ENCODE measurements at regions not wholly inside any gene's neighbourhood (a gene's known extent, or its start where the extent isn't known, plus 50 kb on each side); places are given as distances from the start of the nearest gene placed in this dataset.

GRCh38 chr14:97361181-97361580, 564.0 kb downstream of the VRK1 start:
- DNase-seq, result no peak

- peak; percentile 46 for DNase-seq
Observed at GRCh38 chr14:97361958-97362357, 564.8 kb downstream of the VRK1 start.

DNA sequence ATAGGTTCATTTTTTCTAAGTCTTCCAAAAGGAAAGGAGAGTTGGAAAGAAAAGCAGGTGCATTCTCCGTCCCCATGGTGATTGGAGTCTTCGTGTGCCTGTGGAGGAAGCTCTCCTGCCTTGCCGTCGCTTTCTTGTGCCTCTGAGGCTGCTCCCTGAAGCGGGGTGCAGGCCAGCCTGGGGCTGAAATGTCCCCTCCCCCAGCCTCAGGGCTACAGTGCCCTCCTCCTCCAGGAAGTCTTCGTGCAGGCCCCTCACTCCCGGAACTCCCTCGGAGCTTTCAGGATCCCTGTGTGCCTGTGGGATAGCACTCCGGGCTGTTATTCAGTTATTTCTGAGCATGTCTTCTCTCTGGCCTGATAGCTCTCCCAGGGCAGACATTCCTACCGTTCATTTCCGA, 569.2 kb downstream of the VRK1 start:
- no peak for DNase-seq

- no peak for DNase-seq
Observed at GRCh38 chr14:97367278-97367677, 570.1 kb downstream of the VRK1 start.

- peak; percentile 2 for DNase-seq
Observed at GRCh38 chr14:97368049-97368448, 570.9 kb downstream of the VRK1 start.

DNA sequence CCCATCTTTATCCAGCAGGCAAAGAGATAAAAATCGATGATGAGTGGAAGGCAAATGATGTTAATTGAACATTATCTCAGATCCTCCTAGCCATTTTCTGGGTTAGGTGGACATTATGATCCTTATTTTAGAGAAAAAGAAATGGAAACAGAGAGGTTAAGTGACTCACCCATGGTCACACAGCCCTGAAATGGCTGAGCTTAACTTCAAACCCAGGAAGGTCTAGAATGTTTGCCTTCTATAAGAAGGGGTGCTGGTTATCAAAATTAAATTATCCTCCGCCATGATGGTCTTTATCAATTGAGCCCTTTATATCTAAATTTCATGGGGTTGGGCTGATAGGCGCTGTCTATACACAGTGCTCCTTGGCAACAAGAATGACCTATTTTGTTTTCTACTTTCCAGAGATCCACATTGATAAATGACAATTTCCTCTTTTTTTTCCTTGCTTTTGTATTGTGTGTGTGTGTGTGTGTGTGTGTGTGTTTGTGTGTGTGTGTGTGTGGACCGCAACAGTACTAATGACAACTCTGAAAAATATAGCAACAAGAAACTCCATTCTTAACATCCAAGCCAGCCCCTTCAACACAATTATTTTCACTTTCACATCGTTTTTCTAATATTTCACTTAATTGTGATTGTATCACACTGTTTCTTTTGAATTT, 571.9 kb downstream of the VRK1 start:
- DNase-seq, result no peak

DNA sequence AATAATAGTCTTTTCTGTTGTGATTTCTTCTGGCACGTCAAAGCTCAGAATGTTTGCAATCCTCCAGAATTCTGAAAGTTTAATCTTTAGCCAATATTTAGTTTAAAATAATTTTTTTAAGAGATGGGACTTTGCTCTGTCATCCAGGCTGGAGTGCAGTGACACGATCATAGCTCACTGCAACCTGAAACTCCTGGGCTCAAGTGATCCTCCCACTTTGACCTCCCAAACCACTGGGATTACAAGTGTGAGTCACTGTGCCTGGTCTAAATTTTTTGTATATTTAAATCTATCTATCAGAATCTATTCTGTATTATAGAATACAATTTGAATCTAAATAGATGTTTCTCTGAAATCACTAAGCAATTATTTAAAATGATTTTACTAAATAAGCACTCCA, 572.7 kb downstream of the VRK1 start:
- DNase-seq, result no peak

DNA sequence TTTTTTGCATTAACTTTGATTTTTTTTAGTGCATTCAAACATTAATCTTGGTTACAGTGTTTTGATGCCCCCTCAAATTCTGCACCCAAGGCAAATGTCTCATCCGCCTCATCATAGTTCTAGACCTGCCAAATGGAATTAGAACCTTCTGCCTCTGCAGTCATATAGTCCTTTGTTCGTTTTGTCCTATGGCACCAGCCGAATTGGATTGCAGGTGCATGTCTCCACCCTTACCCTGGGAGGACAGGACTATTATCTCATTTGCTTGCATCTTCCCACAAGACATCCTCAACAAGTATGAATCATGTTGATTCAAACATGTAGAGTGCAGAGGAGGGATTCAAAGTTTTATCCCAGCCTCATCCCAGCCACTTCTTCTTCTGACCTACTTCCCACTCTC, 579.1 kb downstream of the VRK1 start:
- DNase-seq, result no peak

- peak; percentile 21 for DNase-seq
Observed at GRCh38 chr14:97377550-97377949, 580.4 kb downstream of the VRK1 start.

DNA sequence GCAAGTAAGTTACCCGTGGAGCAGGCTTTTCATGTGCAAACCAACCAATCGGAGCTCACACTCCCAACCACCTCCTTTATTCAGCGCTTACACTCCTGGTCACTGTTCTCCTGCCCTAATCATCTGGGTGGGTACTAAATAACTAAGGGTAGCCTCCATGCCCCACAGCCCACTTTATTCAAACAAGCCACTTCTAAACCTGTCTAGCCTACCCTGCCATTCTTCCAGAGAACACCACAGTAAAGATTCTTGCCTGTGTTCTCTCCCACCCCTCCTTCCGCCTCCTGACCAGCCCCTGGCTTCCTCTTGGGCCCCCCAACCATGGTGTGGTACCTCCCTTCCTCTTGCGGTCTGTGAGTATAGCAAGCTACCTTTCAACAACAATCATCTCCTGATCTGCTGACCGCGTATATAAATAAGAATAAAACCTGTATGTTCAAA, 581.9 kb downstream of the VRK1 start:
- no peak for DNase-seq

DNA sequence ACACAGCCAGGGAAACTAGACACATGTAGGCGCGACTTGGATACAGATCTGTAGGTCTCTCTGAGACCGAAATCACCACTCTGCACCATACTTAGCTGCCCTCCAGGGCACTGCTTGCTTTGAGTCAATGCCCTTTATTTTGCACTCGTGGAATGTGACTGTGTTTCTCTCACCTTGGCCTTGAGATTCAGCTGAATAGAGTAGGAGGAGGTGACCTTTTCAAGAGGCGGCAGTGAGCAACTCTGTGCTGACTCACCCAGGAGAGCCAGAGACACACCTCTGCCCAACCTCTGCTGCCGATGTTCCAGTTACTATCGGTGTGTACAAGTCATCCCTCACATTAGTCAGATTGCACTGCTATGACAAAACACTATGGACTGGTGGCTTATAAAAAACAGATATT, 583.4 kb downstream of the VRK1 start:
- no peak for DNase-seq

- DNase-seq, result no peak
Observed at GRCh38 chr14:97381309-97381708, 584.1 kb downstream of the VRK1 start.

DNA sequence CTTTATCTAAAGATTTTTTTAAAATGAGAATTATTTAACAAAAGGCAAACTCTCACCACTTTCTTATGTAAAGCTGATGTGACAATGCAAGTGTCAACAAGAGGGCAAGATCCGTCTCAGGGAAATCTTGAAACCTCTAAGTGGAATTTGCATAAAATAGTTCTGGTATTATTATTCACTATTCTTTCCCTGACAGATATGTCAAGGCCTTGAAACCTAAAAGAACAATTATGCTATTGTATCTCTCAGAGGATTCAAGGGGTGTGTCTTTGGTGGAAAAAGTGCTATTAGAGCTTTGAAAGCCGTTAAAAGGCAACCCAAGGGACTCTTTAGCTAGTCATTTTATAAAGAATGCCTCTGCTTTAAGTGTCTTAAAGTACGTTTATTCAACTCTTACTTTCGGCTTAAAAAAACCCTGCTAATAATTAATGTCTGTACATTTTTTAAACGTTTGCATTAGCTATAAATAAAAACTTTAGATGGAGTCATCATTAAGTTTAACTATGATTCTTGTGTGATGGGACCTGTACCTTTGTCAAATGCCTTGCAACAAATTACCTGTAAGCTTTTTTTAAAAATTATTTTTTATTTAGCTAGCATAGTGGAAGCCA, 585.5 kb downstream of the VRK1 start:
- DNase-seq, result no peak

DNA sequence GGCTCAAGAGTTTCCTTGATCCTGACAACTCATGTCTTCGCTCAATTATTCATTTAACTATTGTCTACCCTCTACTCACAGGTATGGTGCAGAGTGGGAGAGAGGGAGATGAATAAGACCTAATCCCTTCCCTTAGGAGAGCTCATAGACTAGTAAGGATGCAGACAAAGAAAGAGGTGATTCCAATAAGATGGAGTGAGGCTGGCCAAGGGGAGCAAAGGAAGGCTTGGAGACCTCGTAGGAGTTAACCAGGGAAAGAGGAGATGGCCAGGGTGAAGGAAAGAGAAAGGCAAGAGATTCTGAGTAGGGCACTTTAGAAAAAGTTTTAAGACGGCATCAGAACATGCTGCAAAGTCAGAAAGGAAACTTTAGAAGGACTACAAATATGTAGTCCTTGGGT, 588.5 kb downstream of the VRK1 start:
- no peak for DNase-seq

- DNase-seq, result no peak
Observed at GRCh38 chr14:97387252-97387874, 590.2 kb downstream of the VRK1 start.

DNA sequence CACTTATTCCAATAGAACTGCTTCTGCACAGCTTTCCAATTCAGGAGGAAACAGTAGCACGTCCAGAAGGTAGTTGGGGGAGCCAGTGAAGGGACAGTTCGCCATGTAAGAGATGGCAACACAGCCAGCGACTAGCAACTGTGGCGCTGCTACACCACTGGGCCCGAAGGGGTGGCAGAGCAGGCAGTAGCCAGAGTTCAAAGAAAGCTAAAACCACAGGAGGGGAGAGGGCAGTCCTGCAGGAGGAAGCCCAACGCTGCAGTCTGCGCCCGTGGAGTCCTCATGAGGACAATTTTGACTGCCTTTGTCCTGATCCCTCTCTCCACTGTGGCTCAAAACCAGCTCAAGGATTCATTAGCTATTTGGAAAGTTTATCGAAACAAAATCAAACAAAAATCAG, 591.2 kb downstream of the VRK1 start:
- DNase-seq, result no peak

GRCh38 chr14:97390096-97390724, 593.0 kb downstream of the VRK1 start:
- peak; percentile 48 for DNase-seq

DNA sequence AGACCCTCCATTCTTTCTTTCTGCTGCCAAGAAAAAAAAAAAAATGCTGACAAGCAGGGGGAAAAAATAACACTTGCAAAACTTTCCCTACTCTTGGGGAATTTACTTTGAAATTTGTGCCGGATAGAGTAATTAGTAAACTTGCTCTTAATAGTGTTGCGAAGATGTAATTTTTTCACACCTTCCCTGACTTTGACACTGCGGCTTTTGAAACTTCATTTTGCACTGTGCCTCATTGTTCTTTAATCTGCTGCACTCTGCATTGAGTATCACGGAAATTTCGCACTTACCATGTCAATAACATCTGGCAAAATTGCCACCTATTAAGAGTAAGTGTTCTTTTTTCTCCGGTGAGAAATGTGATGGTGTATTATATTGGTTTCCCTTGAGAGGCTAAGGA, 596.1 kb downstream of the VRK1 start:
- DNase-seq, result no peak

DNA sequence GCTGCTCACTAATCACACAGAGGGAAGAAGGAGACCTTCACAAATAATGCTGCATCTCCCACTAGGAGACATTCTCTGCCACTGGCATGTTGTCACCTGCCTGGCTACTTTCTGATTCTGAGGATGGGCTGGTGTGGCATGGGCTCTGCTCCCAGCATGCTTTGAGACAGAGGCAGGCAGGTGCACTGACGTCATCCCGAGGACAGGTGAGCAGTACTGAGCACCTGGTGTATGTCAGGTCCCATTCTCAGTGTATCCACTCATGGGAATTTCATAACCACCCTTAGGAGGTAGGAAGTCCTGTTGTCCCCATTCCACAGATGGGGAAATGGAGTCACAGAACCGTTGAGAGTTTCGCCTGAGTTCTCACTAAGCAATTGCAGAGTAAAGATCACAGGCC, 597.9 kb downstream of the VRK1 start:
- no peak for DNase-seq

DNA sequence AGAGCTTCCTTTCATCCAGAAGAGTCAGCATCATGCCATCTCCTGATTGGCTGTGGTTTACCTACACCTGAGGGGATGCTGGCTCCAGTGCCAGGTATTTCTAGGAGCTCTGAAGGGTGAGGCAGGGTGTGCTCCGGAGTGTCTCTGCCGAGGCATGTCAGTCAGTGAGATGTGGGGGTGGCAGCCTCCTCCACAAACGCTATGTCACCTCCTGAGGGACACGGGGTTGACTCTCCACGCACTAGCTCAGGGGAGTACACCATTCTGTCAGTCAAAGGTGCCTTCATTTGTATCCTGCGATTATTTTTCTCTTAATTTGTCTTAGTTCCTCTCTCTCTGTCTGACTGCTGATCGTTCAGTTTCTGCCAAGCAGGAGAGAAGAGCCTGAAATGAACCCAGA, 604.5 kb downstream of the VRK1 start:
- no peak for DNase-seq

DNA sequence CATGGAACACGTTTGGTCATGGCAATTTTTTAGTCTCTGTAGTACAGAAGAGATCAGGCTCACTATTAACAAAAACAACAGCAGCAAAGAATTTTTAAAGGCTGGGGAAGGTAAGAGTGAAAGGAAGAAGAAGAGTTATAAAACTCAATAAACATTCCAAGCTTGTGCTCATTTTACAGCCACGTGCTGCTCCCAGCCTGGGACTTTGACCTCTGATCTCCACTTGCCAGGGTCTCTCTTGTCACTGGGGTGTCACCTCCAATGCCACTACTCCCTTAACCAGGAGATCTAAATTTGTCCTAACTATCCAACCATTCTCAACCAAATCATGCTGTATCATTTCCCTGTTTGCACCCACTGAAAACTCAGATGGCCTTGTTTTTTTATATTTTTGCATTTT, 605.1 kb downstream of the VRK1 start:
- no peak for DNase-seq

DNA sequence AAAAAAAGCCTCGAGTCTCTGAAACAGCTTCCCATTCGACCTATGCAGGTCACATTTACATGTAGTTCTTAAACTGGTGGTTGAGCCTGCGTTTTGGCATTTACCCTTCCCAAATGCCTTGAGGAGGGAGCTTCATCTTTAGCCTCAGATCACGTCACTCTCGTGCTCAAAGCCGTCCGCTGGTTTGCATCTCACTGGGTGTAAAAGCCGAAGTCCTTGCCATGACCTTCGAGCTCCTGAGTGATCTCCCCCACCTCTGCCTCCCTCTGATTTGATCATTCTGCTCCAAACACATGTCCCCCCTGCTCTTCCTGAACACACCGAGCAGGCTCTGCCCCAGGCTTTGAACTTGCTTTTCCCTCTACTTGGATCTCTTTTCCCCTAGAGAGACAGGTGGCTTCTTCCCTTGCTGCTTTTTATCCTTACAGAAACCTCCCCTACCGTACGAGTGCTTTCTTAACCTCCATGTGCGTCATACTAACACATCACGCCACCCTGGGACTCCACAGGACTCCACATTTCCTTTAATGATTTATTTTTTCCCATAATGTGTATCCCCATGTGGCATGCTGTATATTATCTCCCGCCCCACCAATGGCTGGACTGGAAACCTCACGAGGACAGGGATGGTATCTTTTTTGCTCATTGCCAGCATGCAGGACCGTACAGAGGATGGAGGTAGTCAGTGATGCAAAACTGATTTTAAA, 610.7 kb downstream of the VRK1 start:
- DNase-seq, result no peak

DNA sequence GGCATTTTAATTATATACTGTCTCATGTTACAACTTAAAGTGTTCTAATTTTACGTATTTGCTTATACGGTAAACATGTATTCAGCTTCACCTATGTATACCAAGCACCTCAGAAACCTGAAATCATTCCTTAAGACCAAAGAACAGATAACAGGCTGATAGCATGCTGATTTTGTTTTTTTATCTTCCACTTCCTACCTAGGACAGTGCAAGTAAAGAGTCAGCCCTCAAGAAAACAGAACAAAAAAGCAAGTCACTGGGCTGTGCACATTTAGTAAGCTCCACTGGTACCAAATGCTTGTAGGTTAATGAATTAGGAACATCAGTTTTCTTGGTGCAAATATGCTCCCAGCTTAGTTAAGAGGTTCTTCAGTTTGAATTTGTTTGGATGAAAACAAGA, 611.3 kb downstream of the VRK1 start:
- no peak for DNase-seq
